K562 (cell line): ENCODE measurements at regions not wholly inside any gene's neighbourhood (a gene's known extent, or its start where the extent isn't known, plus 50 kb on each side); places are given as distances from the start of the nearest gene placed in this dataset.

ENCODE experiments used
- ATAC-seq: fragments of 200-7000 bp; cut with Tn5 transposase; 3 replicates; pipeline ENCODE4 v1.9.1; 2020; ENCODE audit warnings: moderate library complexity
- BruUV-seq: library from RNA; stranded (reverse); fragments of 400-500 nt; replicated peaks from 2 replicates; lab custom pipeline; 2021; lab: Mats Ljungman, UMichigan
- CTCF ChIA-PET: fragments of 300-600 bp; formaldehyde crosslinking; extraction: SDS; loops from one replicate; lab custom pipeline; 2021; ENCODE audit warnings: low intra/inter-chr PET ratio; lab: Yijun Ruan, JAX
- POLR2A ChIA-PET: fragments of 300-600, 350-650 bp; sonication (Branson Sonifier 250); formaldehyde crosslinking; extraction: SDS; loops from one replicate; lab custom pipeline; 2021; ENCODE audit warnings: antibody characterized with exemption, inconsistent platforms; lab: Yijun Ruan, JAX
- DNase-seq, 4 experiments: peaks; one replicate each; pipeline versions ENCODE4 v3.0.0 to v3.0.0-alpha.2; 2011 to 2018; ENCODE audit warnings: low spot score in 3 of 4, mixed read lengths in 3 of 4; ENCODE audit errors: extremely low read depth in 1 of 4
- FAIRE-seq: peaks from 2 replicates; lab custom pipeline; 2011; peaks lifted over from hg19 to GRCh38; lab: Jason Lieb, UNC
- H2AFZ ChIP-seq: 2 replicates; pipeline ENCODE4 v1.6.0; 2011; ENCODE audit warnings: low read depth, low read length, control low read depth, inconsistent platforms
- H3K27ac ChIP-seq: fragments of 200-600 bp; 3 replicates; pipeline ENCODE4 v1.8.0; 2011; ENCODE audit warnings: low read depth, mild to moderate bottlenecking, control low read depth, inconsistent platforms, low read length, moderate library complexity, mixed read lengths; ENCODE audit errors: extremely low read depth
- H3K27me3 ChIP-seq, 2 experiments: fragments of 300-600 bp in 1 of 2; 2 replicates in 1 of 2; 3 replicates in 1 of 2; pipeline versions ENCODE4 v1.6.0 to v1.8.0; 2011; ENCODE audit warnings: inconsistent platforms in 2 of 2, low read length in 2 of 2, mild to moderate bottlenecking in 1 of 2, mixed read lengths in 1 of 2, moderate library complexity in 1 of 2; ENCODE audit not compliant: control insufficient read depth in 2 of 2, insufficient read depth in 2 of 2
- H3K36me3 ChIP-seq: fragments of 300-600 bp; 3 replicates; pipeline ENCODE4 v1.8.0; 2011; ENCODE audit warnings: mild to moderate bottlenecking, low read length, inconsistent platforms; ENCODE audit not compliant: control insufficient read depth, insufficient read depth
- H3K4me1 ChIP-seq, 2 experiments: fragments of 200-600 bp in 1 of 2; replicated peaks in 1 of 2; 2 replicates in 1 of 2; 3 replicates in 1 of 2; pipeline versions ENCODE4 v1.5.1 to v1.8.0; 2011; ENCODE audit warnings: inconsistent platforms in 2 of 2, low read length in 2 of 2, mild to moderate bottlenecking in 1 of 2, mixed read lengths in 1 of 2, moderate library complexity in 1 of 2; ENCODE audit not compliant: control insufficient read depth in 2 of 2, insufficient read depth in 2 of 2
- H3K4me2 ChIP-seq: 2 replicates; pipeline ENCODE4 v1.6.1; 2011; ENCODE audit warnings: low read length, control low read depth, inconsistent platforms, mixed read lengths; ENCODE audit not compliant: insufficient read depth
- H3K4me3 ChIP-seq: fragments of 200-600 bp; sonication (generic), shearing (Covaris generic); 2 replicates; pipeline ENCODE4 v1.5.1; 2016; ENCODE audit warnings: control low read depth, inconsistent platforms
- H3K79me2 ChIP-seq: fragments of 200-600 bp; 3 replicates; pipeline ENCODE4 v1.8.0; 2011; ENCODE audit warnings: low read length, inconsistent platforms; ENCODE audit not compliant: control insufficient read depth, insufficient read depth
- H3K9ac ChIP-seq, 2 experiments: 2 replicates each; pipeline versions ENCODE4 v1.6.0 to v1.6.1; 2011; ENCODE audit warnings: low read depth in 2 of 2, low read length in 2 of 2, control low read depth in 1 of 2, inconsistent platforms in 1 of 2, mild to moderate bottlenecking in 1 of 2, mixed read lengths in 1 of 2; ENCODE audit not compliant: insufficient read depth in 1 of 2
- H3K9me1 ChIP-seq: one replicate; pipeline ENCODE4 v1.6.0; 2011; ENCODE audit warnings: inconsistent platforms, mild to moderate bottlenecking, low read length, moderate library complexity; ENCODE audit not compliant: control insufficient read depth, insufficient read depth
- H3K9me3 ChIP-seq: replicated peaks from 2 replicates; pipeline ENCODE4 v1.5.1; 2011; ENCODE audit warnings: low read depth, low read length, inconsistent platforms; ENCODE audit not compliant: control insufficient read depth, insufficient read depth
- H4K20me1 ChIP-seq: replicated peaks from 2 replicates; pipeline ENCODE4 v1.6.1; 2011; ENCODE audit warnings: low read length, inconsistent platforms, mixed read lengths; ENCODE audit not compliant: control insufficient read depth, insufficient read depth
- CBX2 ChIP-seq: fragments of 200-600 bp; sonication (generic); IDR thresholded peaks from one replicate; pipeline ENCODE4 v1.6.1; 2012; ENCODE audit warnings: mild to moderate bottlenecking, low read length, inconsistent platforms; ENCODE audit not compliant: insufficient read depth, poor library complexity, severe bottlenecking
- DDX20 ChIP-seq: fragments of 450-650 bp; IDR thresholded peaks from 2 replicates; pipeline ENCODE4 v1.6.1; 2016; ENCODE audit warnings: missing genetic modification characterization, low read depth, mild to moderate bottlenecking, missing compliant biosample characterization, moderate library complexity
- FOXJ2 ChIP-seq: fragments of 200-800 bp; sonication (Bioruptor generic); IDR thresholded peaks from 2 replicates; pipeline ENCODE4 v1.6.1; 2016; ENCODE audit warnings: missing genetic modification characterization, missing compliant biosample characterization
- POLR2H ChIP-seq: IDR thresholded peaks from 2 replicates; pipeline ENCODE4 v1.6.1; 2016; ENCODE audit warnings: missing genetic modification characterization, low read depth, mild to moderate bottlenecking, control low read depth, missing compliant biosample characterization, moderate library complexity
- TAF15 ChIP-seq: fragments of 200-400 bp; formaldehyde crosslinking; IDR thresholded peaks from 2 replicates; pipeline ENCODE4 v1.6.1; 2017; ENCODE audit warnings: mild to moderate bottlenecking, low read depth, low read length, moderate library complexity
- ZBED1 ChIP-seq: IDR thresholded peaks from 2 replicates; pipeline ENCODE4 v1.6.1; 2014
- ZBTB8A ChIP-seq: fragments of 450-650 bp; IDR thresholded peaks from 2 replicates; pipeline ENCODE4 v1.6.1; 2018; ENCODE audit warnings: mild to moderate bottlenecking, moderate library complexity; ENCODE audit not compliant: partially characterized antibody
- ZNF584 ChIP-seq: fragments of 200-800 bp; sonication (Bioruptor generic); IDR thresholded peaks from 2 replicates; pipeline ENCODE4 v1.6.1; 2016; ENCODE audit warnings: low read depth, mild to moderate bottlenecking, missing genetic modification characterization, missing compliant biosample characterization
- ZNF766 ChIP-seq: fragments of 200-800 bp; sonication (Bioruptor generic); conservative IDR thresholded peaks from 2 replicates; pipeline ENCODE4 v1.6.1; 2016; ENCODE audit warnings: missing genetic modification characterization, missing compliant biosample characterization
- WGBS: fragments of 100-300 bp; shearing (Covaris generic); methylation state at CpG from one replicate; pipeline ENCODE4 v1.1.6; 2016; ENCODE audit warnings: low coverage, mixed read lengths; ENCODE audit not compliant: insufficient coverage; ENCODE audit errors: missing lambda C conversion rate; 5-methylcytosine and 5-hydroxymethylcytosine counted together
- in situ Hi-C: fragments of 300-500 bp; cut with MboI; formaldehyde crosslinking; loops from 4 replicates; pipeline ENCODE4 v1.15.0; 2018; ENCODE audit warnings: inconsistent platforms, mixed read lengths
- intact Hi-C: fragments of 100-400 bp; cut with micrococcal nuclease; formaldehyde crosslinking; loops from 2 replicates; pipeline ENCODE4 v1.14.2; 2022
- TF ChIP-seq, protein P1 (sequence below): sonication (generic); formaldehyde crosslinking; IDR thresholded peaks from 2 replicates; pipeline ENCODE4 v1.8.0; 2022; ENCODE audit warnings: mild to moderate bottlenecking, missing genetic modification reagents
- TF ChIP-seq, protein P2 (sequence below): fragments of 450-650 bp; IDR thresholded peaks from 2 replicates; pipeline ENCODE4 v1.6.1; 2016; ENCODE audit warnings: missing biosample characterization, missing genetic modification characterization
- TF ChIP-seq, protein P3 (sequence below), 2 experiments: fragments of 450-650 bp in 1 of 2; sonication (generic) in 1 of 2; formaldehyde crosslinking in 1 of 2; IDR thresholded peaks in 1 of 2; conservative IDR thresholded peaks in 1 of 2; 2 replicates each; pipeline versions ENCODE4 v1.6.1 to v1.8.1; 2016 to 2023; ENCODE audit warnings: mild to moderate bottlenecking in 2 of 2, moderate library complexity in 2 of 2, inconsistent platforms in 1 of 2, missing genetic modification reagents in 1 of 2
- TF ChIP-seq, protein P4 (sequence below): fragments of 250-450 bp; sonication (Bioruptor Pico); IDR thresholded peaks from 2 replicates; pipeline ENCODE4 v1.8.0; 2022; ENCODE audit warnings: moderate library complexity, mild to moderate bottlenecking, inconsistent platforms

DNA sequence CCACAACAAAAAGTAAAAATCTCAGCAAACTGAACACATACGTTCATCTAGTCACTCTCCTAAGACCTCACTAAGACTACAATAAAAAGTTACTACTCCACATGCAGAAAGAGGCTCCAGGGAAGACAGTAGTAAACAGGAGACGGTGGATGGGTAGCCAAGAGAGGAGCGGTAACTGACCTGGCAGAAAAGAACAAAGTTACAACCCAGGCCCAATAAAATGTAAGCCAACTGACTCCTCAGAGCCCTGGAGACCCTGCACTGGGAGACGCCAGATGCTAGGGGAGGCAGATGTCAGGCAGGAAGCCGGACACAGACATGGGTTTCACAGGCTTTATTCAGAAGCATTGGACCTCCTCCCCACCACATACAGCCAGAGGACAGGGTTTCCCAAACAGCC is 181.1 kb upstream of the NFE2L3 start:
- FAIRE-seq (no peak), ATAC-seq (no peak), DNase-seq (no peak)
- Histone ChIP-seq H3K9me1 (no peaks in the 10 kb centered on the region), H3K4me3 (no peak overlapping the region), H3K27me3 (peaks cover 11 to 32% of the 10 kb centered on the region in 2 experiments; a peak in 4 of 5 replicates), H3K4me1 (no peaks in the 10 kb centered on the region; a peak in 1 of 5 replicates), H3K79me2 (no peaks in the 10 kb centered on the region), H3K9ac (no peak overlapping the region), H3K36me3 (no peaks in the 10 kb centered on the region), H3K9me3 (no peaks in the 10 kb centered on the region), H3K4me2 (no peak overlapping the region), H4K20me1 (no peaks in the 10 kb centered on the region), H2AFZ (no peak overlapping the region), H3K27ac (no peak overlapping the region)
- in situ Hi-C loops (no loop called here), intact Hi-C loops (no loop called here)
- ChIA-PET CTCF (no interaction called here), POLR2A (no interaction called here)
- BruUV-seq, result no TSS peak
- 5% methylated on average over 5 of the region's 5 CpGs for WGBS
- TF ChIP-seq POLR2H (tag) (no peak), CBX2 (no peak), FOXJ2 (tag) (no peak), DDX20 (no peak), ZBTB8A (no peak), TAF15 (no peak), ZNF766 (CRISPR knock-in tag) (no peak), ZBED1 (no peak), ZNF584 (CRISPR knock-in tag) (no peak)
- TF ChIP-seq, protein P1, sequence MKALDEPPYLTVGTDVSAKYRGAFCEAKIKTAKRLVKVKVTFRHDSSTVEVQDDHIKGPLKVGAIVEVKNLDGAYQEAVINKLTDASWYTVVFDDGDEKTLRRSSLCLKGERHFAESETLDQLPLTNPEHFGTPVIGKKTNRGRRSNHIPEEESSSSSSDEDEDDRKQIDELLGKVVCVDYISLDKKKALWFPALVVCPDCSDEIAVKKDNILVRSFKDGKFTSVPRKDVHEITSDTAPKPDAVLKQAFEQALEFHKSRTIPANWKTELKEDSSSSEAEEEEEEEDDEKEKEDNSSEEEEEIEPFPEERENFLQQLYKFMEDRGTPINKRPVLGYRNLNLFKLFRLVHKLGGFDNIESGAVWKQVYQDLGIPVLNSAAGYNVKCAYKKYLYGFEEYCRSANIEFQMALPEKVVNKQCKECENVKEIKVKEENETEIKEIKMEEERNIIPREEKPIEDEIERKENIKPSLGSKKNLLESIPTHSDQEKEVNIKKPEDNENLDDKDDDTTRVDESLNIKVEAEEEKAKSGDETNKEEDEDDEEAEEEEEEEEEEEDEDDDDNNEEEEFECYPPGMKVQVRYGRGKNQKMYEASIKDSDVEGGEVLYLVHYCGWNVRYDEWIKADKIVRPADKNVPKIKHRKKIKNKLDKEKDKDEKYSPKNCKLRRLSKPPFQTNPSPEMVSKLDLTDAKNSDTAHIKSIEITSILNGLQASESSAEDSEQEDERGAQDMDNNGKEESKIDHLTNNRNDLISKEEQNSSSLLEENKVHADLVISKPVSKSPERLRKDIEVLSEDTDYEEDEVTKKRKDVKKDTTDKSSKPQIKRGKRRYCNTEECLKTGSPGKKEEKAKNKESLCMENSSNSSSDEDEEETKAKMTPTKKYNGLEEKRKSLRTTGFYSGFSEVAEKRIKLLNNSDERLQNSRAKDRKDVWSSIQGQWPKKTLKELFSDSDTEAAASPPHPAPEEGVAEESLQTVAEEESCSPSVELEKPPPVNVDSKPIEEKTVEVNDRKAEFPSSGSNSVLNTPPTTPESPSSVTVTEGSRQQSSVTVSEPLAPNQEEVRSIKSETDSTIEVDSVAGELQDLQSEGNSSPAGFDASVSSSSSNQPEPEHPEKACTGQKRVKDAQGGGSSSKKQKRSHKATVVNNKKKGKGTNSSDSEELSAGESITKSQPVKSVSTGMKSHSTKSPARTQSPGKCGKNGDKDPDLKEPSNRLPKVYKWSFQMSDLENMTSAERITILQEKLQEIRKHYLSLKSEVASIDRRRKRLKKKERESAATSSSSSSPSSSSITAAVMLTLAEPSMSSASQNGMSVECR (CRISPR knock-in tag), result no peak
- TF ChIP-seq, protein P2, sequence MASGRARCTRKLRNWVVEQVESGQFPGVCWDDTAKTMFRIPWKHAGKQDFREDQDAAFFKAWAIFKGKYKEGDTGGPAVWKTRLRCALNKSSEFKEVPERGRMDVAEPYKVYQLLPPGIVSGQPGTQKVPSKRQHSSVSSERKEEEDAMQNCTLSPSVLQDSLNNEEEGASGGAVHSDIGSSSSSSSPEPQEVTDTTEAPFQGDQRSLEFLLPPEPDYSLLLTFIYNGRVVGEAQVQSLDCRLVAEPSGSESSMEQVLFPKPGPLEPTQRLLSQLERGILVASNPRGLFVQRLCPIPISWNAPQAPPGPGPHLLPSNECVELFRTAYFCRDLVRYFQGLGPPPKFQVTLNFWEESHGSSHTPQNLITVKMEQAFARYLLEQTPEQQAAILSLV (tag), result no peak
- TF ChIP-seq, protein P3, sequence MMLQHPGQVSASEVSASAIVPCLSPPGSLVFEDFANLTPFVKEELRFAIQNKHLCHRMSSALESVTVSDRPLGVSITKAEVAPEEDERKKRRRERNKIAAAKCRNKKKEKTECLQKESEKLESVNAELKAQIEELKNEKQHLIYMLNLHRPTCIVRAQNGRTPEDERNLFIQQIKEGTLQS (IDR thresholded peaks at IDR 0.05), result no peak
- TF ChIP-seq, protein P3 (CRISPR knock-in tag; conservative IDR thresholded peaks at IDR 0.05), result no peak
- TF ChIP-seq, protein P4, sequence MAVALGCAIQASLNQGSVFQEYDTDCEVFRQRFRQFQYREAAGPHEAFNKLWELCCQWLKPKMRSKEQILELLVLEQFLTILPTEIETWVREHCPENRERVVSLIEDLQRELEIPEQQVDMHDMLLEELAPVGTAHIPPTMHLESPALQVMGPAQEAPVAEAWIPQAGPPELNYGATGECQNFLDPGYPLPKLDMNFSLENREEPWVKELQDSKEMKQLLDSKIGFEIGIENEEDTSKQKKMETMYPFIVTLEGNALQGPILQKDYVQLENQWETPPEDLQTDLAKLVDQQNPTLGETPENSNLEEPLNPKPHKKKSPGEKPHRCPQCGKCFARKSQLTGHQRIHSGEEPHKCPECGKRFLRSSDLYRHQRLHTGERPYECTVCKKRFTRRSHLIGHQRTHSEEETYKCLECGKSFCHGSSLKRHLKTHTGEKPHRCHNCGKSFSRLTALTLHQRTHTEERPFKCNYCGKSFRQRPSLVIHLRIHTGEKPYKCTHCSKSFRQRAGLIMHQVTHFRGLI, result no peak
